Femur (tissue), 1 donor: ENCODE measurements at regions not wholly inside any gene's neighbourhood (a gene's known extent, or its start where the extent isn't known, plus 50 kb on each side); places are given as distances from the start of the nearest gene placed in this dataset.
"Not testable (repeated sequence)": the region's sequence is repeated elsewhere in the genome, so short reads cannot be mapped to it uniquely, and the experiment has no call there.

Source experiments
- DNase-seq: peaks from one replicate; pipeline ENCODE4 v3.0.0-alpha.2; 2017

- no peak for DNase-seq
These were observed 335.0 kb upstream of the CTNNB1 start for GRCh38 chr3:40864146-40864782.

- no peak for DNase-seq
These were observed 334.4 kb upstream of the CTNNB1 start for GRCh38 chr3:40864915-40865314.

- no peak for DNase-seq
These were observed 331.5 kb upstream of the CTNNB1 start for GRCh38 chr3:40867797-40868196.

- no peak for DNase-seq
These were observed 330.3 kb upstream of the CTNNB1 start for GRCh38 chr3:40869013-40869412.

- DNase-seq, result no peak
These were observed 329.4 kb upstream of the CTNNB1 start for GRCh38 chr3:40869939-40870338.

- peak; percentile 40 for DNase-seq
These were observed 327.9 kb upstream of the CTNNB1 start for GRCh38 chr3:40871394-40871793.

GRCh38 chr3:40872258-40872920 is 326.9 kb upstream of the CTNNB1 start:
- no peak for DNase-seq

DNA sequence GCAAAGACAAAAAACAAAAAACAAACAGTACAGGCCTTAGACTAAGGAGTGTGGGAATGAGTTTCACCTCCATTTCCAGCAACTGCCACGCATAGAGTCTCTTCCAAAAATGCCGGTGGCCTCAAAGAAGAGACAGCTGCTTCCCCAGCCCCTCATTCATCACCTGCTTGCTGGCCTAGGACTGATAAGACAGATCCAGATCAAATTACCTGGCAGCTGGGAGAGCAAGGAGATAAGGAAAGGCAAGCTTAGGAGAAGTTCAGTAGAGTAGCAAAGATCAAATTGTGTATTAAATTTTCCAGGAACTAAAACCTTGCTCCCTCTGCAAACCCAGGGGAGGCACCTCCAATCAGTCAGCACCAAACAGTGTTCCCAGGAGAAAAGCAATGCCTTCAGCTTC is 325.8 kb upstream of the CTNNB1 start:
- no peak for DNase-seq

DNA sequence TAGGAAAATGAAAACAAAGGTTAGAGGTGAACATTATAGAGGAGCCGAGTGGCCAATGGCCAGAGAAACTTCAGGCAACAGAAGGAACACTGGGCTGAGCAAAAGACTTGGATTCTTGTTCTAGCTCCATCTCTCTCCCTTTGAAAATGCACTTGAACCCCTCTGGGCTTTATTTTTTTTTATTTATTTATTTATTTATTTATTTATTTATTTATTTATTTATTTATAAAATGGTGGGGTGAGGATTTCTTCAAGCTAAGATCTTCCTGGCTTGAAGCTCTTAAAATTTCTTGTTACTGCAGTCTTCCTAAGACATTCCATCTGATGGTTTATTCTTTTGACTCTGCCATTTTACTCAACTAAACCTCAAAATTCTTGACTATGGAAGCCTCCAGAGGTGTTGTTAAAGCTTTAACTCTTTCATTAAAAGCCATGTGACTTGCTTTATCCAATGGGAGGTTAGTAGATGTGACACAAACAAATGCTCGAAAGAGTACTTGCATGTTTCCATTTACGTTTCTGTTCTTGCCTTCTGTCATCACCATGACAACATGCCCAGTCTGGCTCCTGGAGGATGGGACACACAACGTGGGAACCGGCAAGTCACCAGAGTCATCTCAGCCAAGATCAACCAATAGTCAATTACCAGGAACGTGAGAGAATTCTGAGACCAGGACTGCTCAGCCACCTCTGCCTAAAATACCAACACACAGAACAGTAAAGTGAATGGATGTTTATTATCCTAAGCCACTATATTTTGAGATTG is 325.2 kb upstream of the CTNNB1 start:
- no peak for DNase-seq

- no peak for DNase-seq
These were observed 323.7 kb upstream of the CTNNB1 start for GRCh38 chr3:40875581-40875980.

GRCh38 chr3:40876009-40876408 is 323.3 kb upstream of the CTNNB1 start:
- DNase-seq, result no peak

GRCh38 chr3:40876496-40876895 is 322.8 kb upstream of the CTNNB1 start:
- DNase-seq, result no peak

DNA sequence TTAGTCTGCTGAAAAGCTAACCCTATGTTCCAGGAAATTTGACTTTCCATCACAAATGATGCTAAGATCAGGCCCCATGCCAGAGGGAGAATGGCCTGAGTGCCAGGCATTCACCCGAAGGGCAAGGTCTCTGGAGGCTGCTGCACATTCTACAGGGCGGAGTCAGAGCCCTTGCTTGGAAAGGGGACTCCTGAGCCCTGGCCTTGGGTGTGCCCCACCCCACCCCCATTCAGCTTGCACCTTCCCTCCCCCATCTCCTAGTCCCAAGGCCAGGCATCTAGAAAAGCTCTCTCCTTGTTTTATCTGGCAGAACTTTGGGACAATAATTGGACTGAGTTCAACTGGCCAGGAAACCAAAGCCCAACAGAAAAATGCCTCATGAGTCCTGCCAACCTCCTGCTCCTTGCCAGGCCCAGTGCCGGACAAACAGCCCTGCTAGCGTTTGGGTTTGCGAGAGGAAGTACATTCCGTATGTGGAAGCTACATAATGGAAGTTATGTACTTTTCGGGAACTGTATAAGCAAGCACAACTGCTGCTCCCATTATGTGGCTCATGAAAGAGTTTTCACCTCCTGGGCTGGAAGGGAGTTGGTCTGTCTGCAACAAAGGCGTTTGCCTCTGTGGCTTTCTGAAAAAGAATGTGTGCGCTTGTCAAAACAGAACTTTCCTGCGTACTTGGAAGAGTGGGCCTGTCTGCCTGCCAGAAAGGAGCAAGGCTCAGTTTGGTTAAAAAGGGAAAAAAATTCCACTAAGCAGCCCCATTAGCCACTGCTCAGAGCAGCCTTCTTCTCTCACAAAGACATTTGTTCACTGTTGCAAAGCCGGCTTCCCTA is 321.5 kb upstream of the CTNNB1 start:
- peak; percentile 89 for DNase-seq

DNA sequence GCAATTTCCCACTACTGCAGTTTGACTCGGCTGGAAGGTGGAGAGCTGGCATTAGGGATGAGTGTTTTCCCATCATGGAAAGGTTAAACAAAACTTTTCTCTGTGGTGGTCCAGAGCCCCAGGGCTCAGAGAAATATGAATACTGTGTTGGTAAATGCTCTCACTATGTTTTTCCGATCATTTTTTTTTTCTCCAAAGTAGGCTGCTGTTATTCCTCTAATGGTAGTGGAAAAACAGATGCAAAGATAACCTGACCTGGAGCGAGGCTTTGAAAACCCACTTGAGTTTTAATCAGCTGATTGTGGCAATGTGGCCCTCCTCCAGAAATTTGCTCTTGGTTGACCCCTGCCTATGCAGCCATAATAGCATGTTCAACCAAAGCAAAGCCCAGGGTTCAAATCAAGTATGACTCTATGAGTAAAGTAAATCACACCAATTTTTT is 320.8 kb upstream of the CTNNB1 start:
- DNase-seq, result no peak

DNA sequence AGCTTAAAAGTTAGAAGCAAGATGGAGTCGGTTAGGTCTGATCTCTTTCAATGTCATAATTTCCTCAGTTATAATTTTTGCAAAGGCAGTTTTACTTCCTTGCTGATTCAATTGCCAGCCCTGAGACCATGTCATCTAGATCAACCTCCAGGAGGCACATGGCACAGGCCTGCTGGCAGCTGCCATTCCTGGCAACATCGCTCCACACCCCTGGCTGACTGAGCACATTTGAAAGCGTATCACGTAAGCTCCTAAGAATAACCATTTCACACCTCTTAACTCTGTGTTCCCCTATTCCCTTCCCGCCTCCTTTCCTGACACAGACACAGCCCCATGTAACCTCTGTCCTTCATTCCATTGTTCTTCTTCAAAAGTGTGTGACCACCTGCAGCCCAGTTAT is 313.9 kb upstream of the CTNNB1 start:
- DNase-seq, result no peak

GRCh38 chr3:40886660-40887425 is 312.5 kb upstream of the CTNNB1 start:
- no peak for DNase-seq

GRCh38 chr3:40891186-40891585 is 308.1 kb upstream of the CTNNB1 start:
- DNase-seq, result no peak

GRCh38 chr3:40895109-40895508 is 304.2 kb upstream of the CTNNB1 start:
- DNase-seq, result no peak

DNA sequence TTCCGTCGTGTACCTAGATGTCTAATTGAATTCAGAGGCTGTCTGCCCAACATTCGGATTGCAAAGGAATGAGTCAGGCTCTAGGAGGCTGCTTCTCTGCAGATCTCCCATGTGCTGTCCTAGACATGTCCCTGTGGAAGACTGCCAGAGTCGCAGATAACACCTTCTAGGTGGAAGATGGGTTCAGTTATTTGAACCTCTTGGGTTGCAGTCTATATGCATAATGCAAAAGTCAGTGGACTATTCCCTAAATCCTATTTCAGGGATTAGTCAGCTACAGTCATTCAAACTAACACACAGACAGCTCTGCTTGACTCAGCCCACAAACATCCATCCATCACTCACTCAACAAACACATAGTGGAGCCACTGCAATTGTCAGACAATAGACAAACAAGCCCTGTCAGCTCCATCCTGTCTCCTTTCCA is 300.0 kb upstream of the CTNNB1 start:
- DNase-seq, result no peak

DNA sequence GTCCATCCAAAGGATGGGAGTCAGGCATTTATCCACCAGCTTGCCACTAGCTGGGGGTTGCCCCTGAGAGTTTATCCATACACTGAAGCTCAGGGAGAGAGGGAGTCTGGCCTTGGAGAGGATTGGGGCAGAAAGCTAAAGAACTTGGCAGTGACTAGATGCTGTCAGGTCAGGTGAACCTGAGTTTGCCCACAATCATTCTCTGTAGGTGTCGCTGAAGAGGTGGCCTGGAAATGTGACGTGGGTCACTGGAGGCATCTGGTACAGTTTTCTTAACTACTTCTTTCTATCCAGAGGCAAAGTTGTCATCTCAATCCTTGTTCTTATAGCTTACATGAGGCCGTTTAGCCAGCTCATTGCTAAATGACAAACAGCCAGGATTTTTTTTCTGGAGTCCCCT is 298.0 kb upstream of the CTNNB1 start:
- no peak for DNase-seq

GRCh38 chr3:40901796-40902195 is 297.5 kb upstream of the CTNNB1 start:
- DNase-seq, result no peak

GRCh38 chr3:40907907-40908465 is 291.3 kb upstream of the CTNNB1 start:
- not testable (repeated sequence) for DNase-seq
